Hippocampal formation (tissue), 2 donors: ENCODE measurements at regions not wholly inside any gene's neighbourhood (a gene's known extent, or its start where the extent isn't known, plus 50 kb on each side); places are given as distances from the start of the nearest gene placed in this dataset.

Experiments used
- DNase-seq, 2 donors: peaks; one replicate each; lab custom pipeline; 2025; lab: John Stamatoyannopoulos, UW

- DNase-seq, result no peak
These were observed 290.5 kb downstream of the KBTBD8 start for GRCh38 chr3:67288466-67289106.

- peak in 1 of 2 donors; percentile 45 for DNase-seq
These were observed 291.5 kb downstream of the KBTBD8 start for GRCh38 chr3:67289626-67290025.

- peak; percentile 7 to 47 for DNase-seq
These were observed 292.3 kb downstream of the KBTBD8 start for GRCh38 chr3:67290438-67290837.

- DNase-seq, result peak in 1 of 2 donors; percentile 22
These were observed 293.5 kb downstream of the KBTBD8 start for GRCh38 chr3:67291287-67292252.

- DNase-seq, result no peak
These were observed 294.4 kb downstream of the KBTBD8 start for GRCh38 chr3:67292356-67293121.

GRCh38 chr3:67294341-67294740 is 296.2 kb downstream of the KBTBD8 start:
- no peak for DNase-seq

GRCh38 chr3:67296039-67296892 is 298.2 kb downstream of the KBTBD8 start:
- DNase-seq, result no peak

- no peak for DNase-seq
These were observed 299.8 kb downstream of the KBTBD8 start for GRCh38 chr3:67297715-67298475.

GRCh38 chr3:67301556-67301955 is 303.4 kb downstream of the KBTBD8 start:
- no peak for DNase-seq

- DNase-seq, result no peak
These were observed 304.4 kb downstream of the KBTBD8 start for GRCh38 chr3:67302489-67302888.

GRCh38 chr3:67305160-67305559 is 307.1 kb downstream of the KBTBD8 start:
- no peak for DNase-seq

GRCh38 chr3:67305922-67306321 is 307.8 kb downstream of the KBTBD8 start:
- no peak for DNase-seq

- DNase-seq, result no peak
These were observed 313.3 kb downstream of the KBTBD8 start for GRCh38 chr3:67311440-67311839.

GRCh38 chr3:67312155-67312554 is 314.0 kb downstream of the KBTBD8 start:
- DNase-seq, result no peak

GRCh38 chr3:67318162-67318561 is 320.1 kb downstream of the KBTBD8 start:
- no peak for DNase-seq

- DNase-seq, result no peak
These were observed 326.4 kb downstream of the KBTBD8 start for GRCh38 chr3:67324554-67324953.
